ENCODE measurements at regions not wholly inside any gene's neighbourhood (a gene's known extent, or its start where the extent isn't known, plus 50 kb on each side); places are given as distances from the start of the nearest gene placed in this dataset.

DNA sequence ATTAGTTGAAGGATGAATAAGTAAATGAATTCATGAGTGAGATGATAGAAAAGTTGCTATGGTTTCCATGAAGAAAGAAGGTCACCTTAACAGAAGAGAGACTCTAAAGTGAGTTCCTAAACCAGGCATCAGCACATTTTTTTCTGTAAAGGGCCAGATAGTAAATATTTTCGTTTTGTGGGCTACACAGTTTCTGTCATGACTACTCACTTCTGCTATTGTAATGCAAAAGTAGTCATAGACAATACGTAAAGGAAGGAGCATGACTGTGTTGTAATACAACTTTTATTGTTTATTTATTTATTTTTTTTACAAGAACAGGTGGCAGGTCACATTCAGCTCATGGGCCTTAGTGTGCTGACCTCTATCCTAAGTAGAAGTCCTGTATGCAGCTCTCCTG lies 426.1 kb upstream of the DYNLRB2 start:
- Mint-ChIP-seq H3K4me3 (ENCODE audit: unreplicated experiment) (no peak overlapping the region), H3K4me1 (ENCODE audit: unreplicated experiment) (no peaks in the 10 kb centered on the region), H3K9me3 (ENCODE audit: unreplicated experiment) (no peaks in the 10 kb centered on the region), H3K27me3 (ENCODE audit: unreplicated experiment) (no peaks in the 10 kb centered on the region), H3K27ac (ENCODE audit: unreplicated experiment) (no peak overlapping the region), H3K36me3 (ENCODE audit: unreplicated experiment) (no peaks in the 10 kb centered on the region)
- DNase-seq (ENCODE audit: extremely low spot score, unreplicated experiment) = no peak
- TF ChIP-seq, protein P1, sequence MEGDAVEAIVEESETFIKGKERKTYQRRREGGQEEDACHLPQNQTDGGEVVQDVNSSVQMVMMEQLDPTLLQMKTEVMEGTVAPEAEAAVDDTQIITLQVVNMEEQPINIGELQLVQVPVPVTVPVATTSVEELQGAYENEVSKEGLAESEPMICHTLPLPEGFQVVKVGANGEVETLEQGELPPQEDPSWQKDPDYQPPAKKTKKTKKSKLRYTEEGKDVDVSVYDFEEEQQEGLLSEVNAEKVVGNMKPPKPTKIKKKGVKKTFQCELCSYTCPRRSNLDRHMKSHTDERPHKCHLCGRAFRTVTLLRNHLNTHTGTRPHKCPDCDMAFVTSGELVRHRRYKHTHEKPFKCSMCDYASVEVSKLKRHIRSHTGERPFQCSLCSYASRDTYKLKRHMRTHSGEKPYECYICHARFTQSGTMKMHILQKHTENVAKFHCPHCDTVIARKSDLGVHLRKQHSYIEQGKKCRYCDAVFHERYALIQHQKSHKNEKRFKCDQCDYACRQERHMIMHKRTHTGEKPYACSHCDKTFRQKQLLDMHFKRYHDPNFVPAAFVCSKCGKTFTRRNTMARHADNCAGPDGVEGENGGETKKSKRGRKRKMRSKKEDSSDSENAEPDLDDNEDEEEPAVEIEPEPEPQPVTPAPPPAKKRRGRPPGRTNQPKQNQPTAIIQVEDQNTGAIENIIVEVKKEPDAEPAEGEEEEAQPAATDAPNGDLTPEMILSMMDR (IDR thresholded peaks at IDR 0.05) = no peak

DNA sequence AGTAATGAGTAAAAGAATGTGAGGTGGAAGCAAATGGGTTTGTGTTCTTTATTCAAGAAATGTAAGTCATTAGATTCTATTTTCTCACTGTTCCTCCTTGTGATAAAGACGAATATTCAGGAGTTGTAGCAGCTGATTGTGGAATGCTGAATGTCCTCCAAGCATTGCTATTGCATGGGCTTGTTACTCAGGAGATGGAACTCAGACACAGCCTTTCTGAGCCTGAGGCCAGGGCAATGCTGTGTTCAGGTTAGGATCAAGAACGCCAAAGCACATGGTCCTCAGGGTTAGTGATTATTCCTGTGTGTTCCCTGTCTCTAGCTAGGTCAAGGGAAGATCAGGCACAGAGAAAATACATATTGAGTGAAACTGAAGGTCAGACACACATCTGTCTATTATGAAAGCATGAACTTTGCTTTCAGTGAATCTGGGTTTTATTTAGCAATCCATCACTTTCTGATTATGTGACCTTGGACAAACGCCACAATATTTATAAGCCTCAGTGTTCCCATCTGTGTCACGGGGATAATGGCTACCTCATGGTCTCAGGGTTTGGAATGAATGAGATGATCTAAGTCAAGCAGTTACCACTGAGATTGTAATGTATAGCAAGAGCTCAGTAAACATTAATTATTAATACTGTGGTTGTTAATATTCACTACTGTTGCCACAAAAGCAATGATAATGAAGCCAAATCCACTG lies 426.8 kb upstream of the DYNLRB2 start:
- no peaks in the 10 kb centered on the region for H3K27me3 Mint-ChIP-seq (ENCODE audit: unreplicated experiment)
- no peaks in the 10 kb centered on the region for H3K9me3 Mint-ChIP-seq (ENCODE audit: unreplicated experiment)
- H3K27ac Mint-ChIP-seq (ENCODE audit: unreplicated experiment) = no peak overlapping the region
- TF ChIP-seq, protein P1 (IDR thresholded peaks at IDR 0.05) = no peak
- H3K4me1 Mint-ChIP-seq (ENCODE audit: unreplicated experiment) = no peaks in the 10 kb centered on the region
- no peaks in the 10 kb centered on the region for H3K36me3 Mint-ChIP-seq (ENCODE audit: unreplicated experiment)
- DNase-seq (ENCODE audit: extremely low spot score, unreplicated experiment) = no peak
- H3K4me3 Mint-ChIP-seq (ENCODE audit: unreplicated experiment) = no peak overlapping the region

DNA sequence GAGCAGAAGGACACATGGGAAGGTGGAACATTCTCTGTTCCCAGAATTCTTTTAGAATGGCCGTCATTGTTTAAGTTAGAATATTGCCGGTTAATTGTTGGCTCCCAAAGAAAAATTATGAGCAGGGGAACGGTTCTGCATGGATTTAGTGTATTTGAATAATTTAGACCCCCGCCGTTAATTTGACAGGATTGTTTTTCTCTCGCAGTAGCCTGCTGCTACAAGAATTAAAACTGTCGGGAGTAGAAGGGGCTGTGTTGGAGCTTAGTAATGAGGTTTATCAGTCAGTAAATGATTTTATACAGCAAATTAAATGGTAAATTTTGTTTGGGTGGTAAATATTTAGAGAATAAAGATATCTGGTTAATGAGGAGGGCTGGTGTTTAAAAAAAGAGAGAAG lies 431.2 kb upstream of the DYNLRB2 start:
- Mint-ChIP-seq H3K4me3 (ENCODE audit: unreplicated experiment) (no peak overlapping the region), H3K27me3 (ENCODE audit: unreplicated experiment) (no peaks in the 10 kb centered on the region), H3K36me3 (ENCODE audit: unreplicated experiment) (no peaks in the 10 kb centered on the region), H3K27ac (ENCODE audit: unreplicated experiment) (no peak overlapping the region), H3K4me1 (ENCODE audit: unreplicated experiment) (no peaks in the 10 kb centered on the region), H3K9me3 (ENCODE audit: unreplicated experiment) (no peaks in the 10 kb centered on the region)
- TF ChIP-seq, protein P1 (IDR thresholded peaks at IDR 0.05) = no peak
- no peak for DNase-seq (ENCODE audit: extremely low spot score, unreplicated experiment)

DNA sequence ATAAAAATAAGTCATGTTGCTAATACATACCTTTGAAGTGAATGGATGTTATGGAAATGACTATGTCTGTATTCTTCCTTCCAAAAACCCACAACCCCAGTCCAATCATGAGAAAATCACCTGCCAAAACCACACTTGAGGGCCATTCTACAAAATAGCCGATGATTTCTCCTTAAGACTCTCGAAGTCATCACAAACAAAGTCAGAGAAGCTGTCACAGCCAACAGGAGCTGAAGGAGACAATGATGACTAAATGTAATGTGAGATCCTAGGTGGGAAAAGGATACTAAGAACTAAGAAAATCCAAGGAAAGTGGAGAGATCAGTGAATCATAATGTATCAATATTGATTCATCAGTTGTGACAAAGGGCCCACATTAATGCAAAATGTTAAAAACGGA lies 432.9 kb upstream of the DYNLRB2 start:
- Mint-ChIP-seq H3K9me3 (ENCODE audit: unreplicated experiment) (no peaks in the 10 kb centered on the region), H3K4me1 (ENCODE audit: unreplicated experiment) (no peaks in the 10 kb centered on the region), H3K27ac (ENCODE audit: unreplicated experiment) (no peak overlapping the region), H3K4me3 (ENCODE audit: unreplicated experiment) (no peak overlapping the region), H3K27me3 (ENCODE audit: unreplicated experiment) (peaks cover 4% of the 10 kb centered on the region), H3K36me3 (ENCODE audit: unreplicated experiment) (no peaks in the 10 kb centered on the region)
- DNase-seq (ENCODE audit: extremely low spot score, unreplicated experiment) = no peak
- TF ChIP-seq, protein P1 (IDR thresholded peaks at IDR 0.05) = no peak

DNA sequence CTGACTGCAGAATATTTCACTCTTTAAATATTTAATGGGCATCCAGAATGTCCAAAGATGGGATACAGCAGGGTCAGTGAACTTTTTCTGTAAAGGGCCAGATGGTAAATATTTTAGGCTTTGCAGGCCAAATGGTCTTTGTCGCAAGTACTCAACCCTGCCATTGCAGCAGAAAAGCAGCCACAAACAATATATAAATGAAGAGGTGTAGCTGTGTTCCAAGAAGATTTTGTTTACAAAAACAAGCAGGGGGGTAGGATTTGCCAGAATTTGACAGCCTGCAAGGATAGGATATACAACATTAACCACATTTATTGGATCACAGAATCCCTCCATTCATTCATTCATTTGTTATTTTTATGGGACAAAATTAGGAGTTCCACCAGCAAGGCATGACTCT lies 435.0 kb upstream of the DYNLRB2 start:
- H3K27ac Mint-ChIP-seq (ENCODE audit: unreplicated experiment) = no peak overlapping the region
- H3K36me3 Mint-ChIP-seq (ENCODE audit: unreplicated experiment) = no peaks in the 10 kb centered on the region
- H3K9me3 Mint-ChIP-seq (ENCODE audit: unreplicated experiment) = peaks cover 4% of the 10 kb centered on the region
- TF ChIP-seq, protein P1 (IDR thresholded peaks at IDR 0.05) = no peak
- no peak for DNase-seq (ENCODE audit: extremely low spot score, unreplicated experiment)
- no peak overlapping the region for H3K4me3 Mint-ChIP-seq (ENCODE audit: unreplicated experiment)
- peaks cover 4% of the 10 kb centered on the region for H3K27me3 Mint-ChIP-seq (ENCODE audit: unreplicated experiment)
- peaks cover 3% of the 10 kb centered on the region for H3K4me1 Mint-ChIP-seq (ENCODE audit: unreplicated experiment)

Data from osteocyte (in vitro differentiated cells).